Endodermal cell (in vitro differentiated cells): ENCODE measurements at regions not wholly inside any gene's neighbourhood (a gene's known extent, or its start where the extent isn't known, plus 50 kb on each side); places are given as distances from the start of the nearest gene placed in this dataset.

ENCODE experiments used
- DNase-seq: peaks from one replicate; pipeline ENCODE4 v3.0.0-alpha.2; 2017
- H3K27ac ChIP-seq: 2 replicates; pipeline ENCODE4 v1.5.1; 2013; ENCODE audit warnings: mild to moderate bottlenecking, low read depth, low read length, moderate library complexity
- H3K27me3 ChIP-seq: 2 replicates; pipeline ENCODE4 v1.6.1; 2013; ENCODE audit warnings: mild to moderate bottlenecking, low read length, moderate library complexity; ENCODE audit not compliant: insufficient read depth, control insufficient read depth, poor library complexity, severe bottlenecking
- H3K36me3 ChIP-seq: 2 replicates; pipeline ENCODE4 v1.7.0; 2013; ENCODE audit warnings: mild to moderate bottlenecking, low read length, moderate library complexity; ENCODE audit not compliant: control insufficient read depth, insufficient read depth
- H3K4me1 ChIP-seq: one replicate; pipeline ENCODE4 v1.7.0; 2013; ENCODE audit warnings: low read length; ENCODE audit not compliant: control insufficient read depth, insufficient read depth
- H3K4me3 ChIP-seq: 2 replicates; pipeline ENCODE4 v1.5.1; 2013; ENCODE audit warnings: mild to moderate bottlenecking, low read length, moderate library complexity
- H3K9ac ChIP-seq: 2 replicates; pipeline ENCODE4 v1.6.1; 2013; ENCODE audit warnings: mild to moderate bottlenecking, low read length, moderate library complexity; ENCODE audit not compliant: poor library complexity, severe bottlenecking; ENCODE audit errors: extremely low read depth
- H3K9me3 ChIP-seq: 2 replicates; pipeline ENCODE4 v1.6.1; 2013; ENCODE audit warnings: mild to moderate bottlenecking, low read length, moderate library complexity; ENCODE audit not compliant: control insufficient read depth
- H3K27ac Mint-ChIP-seq: 2 replicates; pipeline ENCODE4 v1.8.0; 2020; ENCODE audit warnings: mixed read lengths
- H3K27me3 Mint-ChIP-seq: 2 replicates; pipeline ENCODE4 v1.8.0; 2021; ENCODE audit warnings: mild to moderate bottlenecking, mixed read lengths; ENCODE audit not compliant: insufficient read depth
- H3K36me3 Mint-ChIP-seq: 2 replicates; pipeline ENCODE4 v1.8.0; 2020; ENCODE audit warnings: low read depth, mixed read lengths
- H3K4me1 Mint-ChIP-seq: 2 replicates; pipeline ENCODE4 v1.8.0; 2020; ENCODE audit warnings: mixed read lengths
- H3K4me3 Mint-ChIP-seq: 2 replicates; pipeline ENCODE4 v1.8.0; 2020; ENCODE audit warnings: mild to moderate bottlenecking, moderate library complexity, mixed read lengths
- H3K9me3 Mint-ChIP-seq: 2 replicates; pipeline ENCODE4 v1.8.0; 2020; ENCODE audit warnings: mild to moderate bottlenecking, mixed read lengths
- CTCF ChIP-seq: fragments of 200-600 bp; sonication (generic); conservative IDR thresholded peaks from 2 replicates; pipeline ENCODE4 v1.5.0; 2021; ENCODE audit warnings: antibody characterized with exemption, mild to moderate bottlenecking
- WGBS, 2 experiments: methylation state at CpG; one replicate each; pipeline versions ENCODE4 v1.1.5 to v1.1.7; 2013; ENCODE audit warnings: missing lambda C conversion rate in 2 of 2, mixed read lengths in 1 of 2; ENCODE audit not compliant: insufficient coverage in 1 of 2, insufficient read length in 1 of 2; 5-methylcytosine and 5-hydroxymethylcytosine counted together

GRCh38 chr12:86530996-86531655 lies 274.9 kb upstream of the MGAT4C start:
- Histone ChIP-seq H3K27me3 (no peaks in the 10 kb centered on the region), H3K9ac (no peak overlapping the region), H3K27ac (no peak overlapping the region), H3K4me1 (no peaks in the 10 kb centered on the region), H3K4me3 (no peak overlapping the region), H3K36me3 (no peaks in the 10 kb centered on the region), H3K9me3 (no peaks in the 10 kb centered on the region)
- Mint-ChIP-seq H3K9me3 (no peaks in the 10 kb centered on the region), H3K27me3 (no peaks in the 10 kb centered on the region), H3K4me1 (peaks cover 1% of the 10 kb centered on the region), H3K27ac (no peak overlapping the region), H3K4me3 (no peak overlapping the region), H3K36me3 (no peaks in the 10 kb centered on the region)
- 86% methylated on average over 1 of the region's 1 CpG; no CpG with 5 or more reads in 1 of the 2 experiments for WGBS, 2 experiments
- no peak for TF ChIP-seq CTCF
- no peak for DNase-seq

- peaks cover 12% of the 10 kb centered on the region for H3K9me3 ChIP-seq
- H3K27ac ChIP-seq = no peak overlapping the region
- H3K4me3 Mint-ChIP-seq = no peak overlapping the region
- no peak overlapping the region for H3K4me3 ChIP-seq
- 81% methylated on average over 4 of the region's 4 CpGs; no CpG with 5 or more reads in 1 of the 2 experiments for WGBS, 2 experiments
- no peaks in the 10 kb centered on the region for H3K27me3 Mint-ChIP-seq
- no peak for DNase-seq
- H3K36me3 Mint-ChIP-seq = no peaks in the 10 kb centered on the region
- no peaks in the 10 kb centered on the region for H3K27me3 ChIP-seq
- no peaks in the 10 kb centered on the region for H3K36me3 ChIP-seq
- H3K4me1 ChIP-seq = no peaks in the 10 kb centered on the region
- no peak overlapping the region for H3K27ac Mint-ChIP-seq
- peaks cover 13% of the 10 kb centered on the region for H3K9me3 Mint-ChIP-seq
- H3K4me1 Mint-ChIP-seq = no peaks in the 10 kb centered on the region
- H3K9ac ChIP-seq = no peak overlapping the region
- TF ChIP-seq CTCF = no peak
Observed at GRCh38 chr12:86526060-86526595, 269.9 kb upstream of the MGAT4C start.

GRCh38 chr12:86523844-86524243 lies 267.7 kb upstream of the MGAT4C start:
- Histone ChIP-seq H3K27me3 (no peaks in the 10 kb centered on the region), H3K9me3 (peaks cover 12% of the 10 kb centered on the region), H3K4me1 (no peaks in the 10 kb centered on the region), H3K36me3 (no peaks in the 10 kb centered on the region), H3K4me3 (no peak overlapping the region), H3K27ac (no peak overlapping the region), H3K9ac (no peak overlapping the region)
- DNase-seq = no peak
- 100% methylated on average over 3 of the region's 3 CpGs; no CpG with 5 or more reads in 1 of the 2 experiments for WGBS, 2 experiments
- no peaks in the 10 kb centered on the region for H3K4me1 Mint-ChIP-seq
- no peak overlapping the region for H3K27ac Mint-ChIP-seq
- H3K4me3 Mint-ChIP-seq = no peak overlapping the region
- H3K27me3 Mint-ChIP-seq = no peaks in the 10 kb centered on the region
- H3K36me3 Mint-ChIP-seq = no peaks in the 10 kb centered on the region
- TF ChIP-seq CTCF = no peak
- peaks cover 13% of the 10 kb centered on the region for H3K9me3 Mint-ChIP-seq
